LNCaP clone FGC (cell line): ENCODE measurements at regions not wholly inside any gene's neighbourhood (a gene's known extent, or its start where the extent isn't known, plus 50 kb on each side); places are given as distances from the start of the nearest gene placed in this dataset.

Experiments used
- DNase-seq: peaks from one replicate; pipeline ENCODE4 v3.0.0-alpha.2; 2011; ENCODE audit warnings: low read depth
- H3K4me3 ChIP-seq: 2 replicates; pipeline ENCODE4 v1.5.1; 2011; ENCODE audit warnings: mild to moderate bottlenecking, low read depth, low read length, control low read depth
- TF ChIP-seq, protein P1 (sequence below): IDR thresholded peaks from 2 replicates; pipeline ENCODE4 v1.5.1; 2012; ENCODE audit warnings: mild to moderate bottlenecking; ENCODE audit not compliant: control insufficient read depth, insufficient read depth; ENCODE audit errors: extremely low read depth

DNA sequence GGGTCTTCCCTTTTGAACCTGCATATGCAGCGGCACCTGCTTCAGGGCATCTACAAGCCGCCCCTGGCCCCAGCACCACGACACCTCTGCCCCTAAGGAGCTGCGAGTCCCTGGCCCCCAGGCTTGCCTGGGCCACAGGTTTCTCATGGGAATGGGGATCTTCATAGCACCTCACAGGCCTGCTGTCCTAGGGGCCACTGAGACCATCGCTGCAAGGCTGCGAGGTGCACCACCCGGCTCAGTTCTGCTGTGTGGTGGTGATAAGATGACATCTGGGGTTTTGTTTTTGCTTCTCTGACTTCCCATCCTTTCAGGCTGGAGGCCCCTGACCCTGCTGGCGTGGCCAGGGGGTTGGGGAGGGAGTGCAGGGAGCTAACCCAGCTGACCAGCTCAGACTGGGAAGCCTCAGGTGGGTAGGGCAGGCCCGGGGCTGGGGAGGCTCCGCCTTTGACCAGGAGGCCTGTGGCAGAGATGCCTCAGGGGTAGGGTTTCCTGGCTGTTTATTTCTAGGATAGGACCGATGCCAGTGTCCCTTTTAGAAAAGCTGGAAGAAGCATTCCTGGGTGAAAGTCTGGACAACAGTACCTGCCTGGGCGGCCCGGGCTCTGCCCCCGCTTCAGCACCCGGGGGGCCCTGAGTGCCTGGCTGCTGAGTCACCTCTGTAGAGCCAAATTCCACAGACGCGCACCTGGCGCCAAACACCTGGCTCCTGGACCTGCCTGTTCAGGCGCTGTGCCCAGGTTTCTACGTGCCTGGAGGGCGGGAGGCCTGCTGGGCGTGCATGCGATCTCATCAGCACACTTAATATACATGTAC is 264.7 kb downstream of the DLL1 start:
- no peak overlapping the region for H3K4me3 ChIP-seq
- TF ChIP-seq, protein P1, sequence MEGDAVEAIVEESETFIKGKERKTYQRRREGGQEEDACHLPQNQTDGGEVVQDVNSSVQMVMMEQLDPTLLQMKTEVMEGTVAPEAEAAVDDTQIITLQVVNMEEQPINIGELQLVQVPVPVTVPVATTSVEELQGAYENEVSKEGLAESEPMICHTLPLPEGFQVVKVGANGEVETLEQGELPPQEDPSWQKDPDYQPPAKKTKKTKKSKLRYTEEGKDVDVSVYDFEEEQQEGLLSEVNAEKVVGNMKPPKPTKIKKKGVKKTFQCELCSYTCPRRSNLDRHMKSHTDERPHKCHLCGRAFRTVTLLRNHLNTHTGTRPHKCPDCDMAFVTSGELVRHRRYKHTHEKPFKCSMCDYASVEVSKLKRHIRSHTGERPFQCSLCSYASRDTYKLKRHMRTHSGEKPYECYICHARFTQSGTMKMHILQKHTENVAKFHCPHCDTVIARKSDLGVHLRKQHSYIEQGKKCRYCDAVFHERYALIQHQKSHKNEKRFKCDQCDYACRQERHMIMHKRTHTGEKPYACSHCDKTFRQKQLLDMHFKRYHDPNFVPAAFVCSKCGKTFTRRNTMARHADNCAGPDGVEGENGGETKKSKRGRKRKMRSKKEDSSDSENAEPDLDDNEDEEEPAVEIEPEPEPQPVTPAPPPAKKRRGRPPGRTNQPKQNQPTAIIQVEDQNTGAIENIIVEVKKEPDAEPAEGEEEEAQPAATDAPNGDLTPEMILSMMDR: no peak
- DNase-seq: peak; percentile 70

DNA sequence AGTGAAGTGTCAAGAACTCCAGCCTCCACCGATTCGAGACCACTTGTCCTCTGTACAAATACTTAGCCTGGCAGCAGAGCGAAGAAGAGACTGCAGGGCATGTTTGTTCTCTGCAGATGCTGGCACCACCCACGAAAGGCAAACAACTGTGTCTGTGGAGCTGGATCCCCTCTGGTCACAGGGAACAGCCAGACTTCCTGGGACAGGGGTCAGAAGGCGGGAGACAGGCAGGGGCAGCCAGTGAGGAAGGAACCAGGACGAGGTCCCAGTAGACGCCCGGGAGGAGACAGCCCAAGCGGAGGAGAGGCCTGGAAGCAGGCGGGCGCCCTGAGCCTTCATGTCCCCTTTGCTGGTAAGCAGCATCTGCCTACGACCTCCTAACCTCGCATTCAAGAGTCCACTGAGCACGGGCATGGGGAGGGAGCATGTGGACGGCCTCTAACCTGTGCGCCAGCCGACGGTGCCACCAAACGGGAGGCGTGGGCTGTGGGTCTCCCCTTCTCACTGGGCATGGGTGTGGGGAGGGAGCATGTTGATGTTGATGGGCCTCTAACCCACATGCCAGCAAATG is 265.5 kb downstream of the DLL1 start:
- TF ChIP-seq, protein P1: no peak
- DNase-seq: peak; percentile 22
- no peak overlapping the region for H3K4me3 ChIP-seq

DNA sequence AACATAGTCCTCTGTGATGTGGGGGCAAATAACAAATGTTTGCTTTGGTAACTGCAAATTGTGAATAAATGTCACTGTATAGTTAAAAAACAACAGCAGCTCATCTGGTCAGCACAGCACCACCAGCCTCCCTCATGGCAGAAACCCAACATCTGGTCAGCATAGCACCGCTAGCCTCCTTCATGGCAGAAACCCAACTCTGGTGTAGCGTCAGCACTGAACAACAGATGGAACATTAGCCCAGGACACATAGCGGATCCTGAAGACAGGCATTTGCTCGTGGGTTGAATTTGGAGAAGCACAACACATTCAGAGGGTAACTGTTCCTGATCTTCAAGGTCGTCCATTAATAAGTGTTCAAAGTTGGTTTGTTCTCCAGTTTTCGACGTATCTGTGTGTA is 265.9 kb downstream of the DLL1 start:
- no peak overlapping the region for H3K4me3 ChIP-seq
- TF ChIP-seq, protein P1: no peak
- DNase-seq: peak; percentile 33

DNA sequence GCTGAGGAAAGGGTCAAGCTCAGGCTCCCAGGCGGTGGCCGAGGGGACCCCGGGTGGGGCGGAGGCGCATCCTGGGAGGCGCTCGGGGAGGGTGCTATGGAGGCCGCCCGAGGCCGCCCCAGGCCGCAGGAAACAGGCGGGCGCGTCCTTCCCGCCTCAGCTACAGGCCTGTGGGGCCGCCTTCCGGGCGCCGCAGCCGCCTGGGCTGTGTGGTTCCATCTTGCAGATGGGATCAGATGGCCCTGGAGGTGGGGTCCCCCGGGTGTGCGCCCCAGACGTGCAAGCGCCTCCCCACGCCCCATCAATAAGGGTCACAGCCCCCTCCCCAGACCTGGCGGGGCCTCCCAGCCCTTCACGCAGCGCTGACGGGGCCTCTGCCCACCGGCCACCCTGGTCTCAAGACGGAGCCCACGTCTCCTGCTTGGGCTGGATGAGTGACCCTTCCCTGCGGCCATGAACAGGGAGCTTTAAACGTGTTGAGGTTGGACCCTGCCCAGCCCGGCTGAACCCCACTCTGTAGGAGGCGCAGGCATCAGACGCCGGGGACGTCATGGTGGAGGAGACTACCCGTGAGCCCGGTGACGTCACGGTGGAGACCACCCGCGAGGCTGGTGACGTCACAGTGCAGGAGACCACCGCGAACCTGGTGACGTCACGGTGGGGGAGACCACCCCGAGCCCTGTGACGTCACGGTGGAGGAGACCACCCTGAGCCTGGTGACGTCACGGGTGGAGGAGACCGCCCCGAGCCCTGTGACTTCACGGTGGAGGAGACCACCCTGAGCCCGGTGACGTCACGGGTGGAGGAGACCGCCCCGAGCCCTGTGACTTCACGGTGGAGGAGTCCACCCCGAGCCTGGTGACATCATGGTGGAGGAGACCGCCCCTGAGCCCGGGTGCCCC is 267.0 kb downstream of the DLL1 start:
- H3K4me3 ChIP-seq: no peak overlapping the region
- TF ChIP-seq, protein P1: no peak
- DNase-seq: no peak

DNA sequence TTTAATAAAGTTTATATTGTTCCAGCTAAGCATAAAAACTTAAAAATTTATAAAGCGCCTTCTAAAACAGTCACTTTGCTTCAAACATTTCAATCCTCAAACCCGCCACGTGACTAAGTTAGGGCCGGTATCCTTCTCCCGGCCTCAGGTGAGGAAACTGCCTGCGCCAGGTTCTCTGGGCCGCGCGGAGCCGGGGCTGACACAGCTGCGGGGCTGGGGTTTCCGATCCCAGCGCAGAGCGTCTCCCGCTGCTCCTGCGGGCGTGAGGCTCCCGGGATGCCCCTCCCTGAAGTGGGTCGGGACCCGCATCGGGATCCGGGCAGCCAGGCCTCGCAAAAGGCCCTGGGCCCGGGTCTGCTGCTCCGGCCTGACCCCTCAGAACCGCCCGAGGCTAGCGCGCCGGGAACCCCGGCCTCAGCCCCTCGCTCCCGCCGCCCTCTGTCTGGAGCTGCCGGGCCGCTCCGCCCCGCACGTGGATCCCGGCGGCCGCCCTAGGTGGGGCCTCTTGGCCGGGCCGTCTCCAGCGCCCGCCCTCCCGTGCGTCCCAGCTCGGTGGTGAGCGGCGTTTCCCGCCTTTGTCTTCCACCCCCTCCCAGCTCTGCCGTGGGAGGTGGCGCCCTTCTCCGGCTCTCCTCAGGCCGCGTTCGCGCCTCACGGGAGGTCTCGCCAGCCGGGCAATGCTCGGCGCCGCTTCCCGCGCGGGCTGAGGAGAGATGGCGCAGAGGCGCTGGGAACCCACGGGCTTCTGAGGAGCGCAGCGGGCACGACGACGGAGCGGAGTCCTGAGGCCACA is 267.9 kb downstream of the DLL1 start:
- TF ChIP-seq, protein P1: no peak
- DNase-seq: no peak
- H3K4me3 ChIP-seq: no peak overlapping the region

DNA sequence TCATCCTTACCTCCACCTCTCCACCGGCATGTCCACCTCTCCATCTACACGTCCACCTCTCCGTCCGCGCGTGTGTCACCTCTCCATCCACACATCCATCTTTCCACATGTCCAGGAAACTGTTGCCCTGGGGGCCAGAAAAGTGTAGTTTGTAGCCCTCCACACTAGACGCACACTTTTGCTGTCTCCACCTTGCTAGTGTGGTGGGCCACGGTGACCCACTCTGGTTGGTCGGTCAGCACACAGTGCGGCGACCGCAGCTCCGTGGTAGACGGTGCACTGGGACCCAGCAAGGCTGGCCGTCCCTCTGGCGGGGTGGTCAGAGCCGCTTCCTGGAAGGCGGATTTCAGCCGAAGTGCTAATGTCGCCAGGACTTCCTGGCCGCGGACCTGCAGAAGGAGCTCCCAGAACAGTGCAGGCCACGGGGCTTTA is 268.6 kb downstream of the DLL1 start:
- no peak for DNase-seq
- no peak overlapping the region for H3K4me3 ChIP-seq
- TF ChIP-seq, protein P1: no peak
